Right renal cortex interstitium (tissue), 3 donors: ENCODE measurements at regions not wholly inside any gene's neighbourhood (a gene's known extent, or its start where the extent isn't known, plus 50 kb on each side); places are given as distances from the start of the nearest gene placed in this dataset.

Source experiments
- DNase-seq, 3 donors: peaks; one replicate each; pipeline ENCODE4 v3.0.0-alpha.2; 2013; ENCODE audit warnings: low read depth in 3 of 3, low spot score in 2 of 3

- no peak for DNase-seq
Measured at GRCh38 chr4:163621821-163622220, 127.3 kb downstream of the TMA16 start.

GRCh38 chr4:163622379-163623035 is 128.0 kb downstream of the TMA16 start:
- DNase-seq = no peak

GRCh38 chr4:163623787-163624186 is 129.3 kb downstream of the TMA16 start:
- DNase-seq = no peak

- DNase-seq = no peak
Measured at GRCh38 chr4:163624727-163625126, 130.2 kb downstream of the TMA16 start.

GRCh38 chr4:163631288-163631687 is 136.8 kb downstream of the TMA16 start:
- no peak for DNase-seq

GRCh38 chr4:163638909-163639308 is 144.4 kb downstream of the TMA16 start:
- no peak for DNase-seq

- DNase-seq = no peak
Measured at GRCh38 chr4:163649557-163650091, 155.1 kb downstream of the TMA16 start.

- DNase-seq = no peak
Measured at GRCh38 chr4:163651761-163652160, 157.3 kb downstream of the TMA16 start.

- no peak for DNase-seq
Measured at GRCh38 chr4:163654621-163655020, 160.1 kb downstream of the TMA16 start.

GRCh38 chr4:163660636-163661035 is 166.1 kb downstream of the TMA16 start:
- no peak for DNase-seq

GRCh38 chr4:163662768-163663167 is 168.3 kb downstream of the TMA16 start:
- no peak for DNase-seq

- no peak for DNase-seq
Measured at GRCh38 chr4:163663454-163664225, 169.2 kb downstream of the TMA16 start.

- DNase-seq = no peak
Measured at GRCh38 chr4:163665101-163665500, 170.6 kb downstream of the TMA16 start.

GRCh38 chr4:163665521-163666331 is 171.2 kb downstream of the TMA16 start:
- no peak for DNase-seq

GRCh38 chr4:163666332-163666873 is 171.9 kb downstream of the TMA16 start:
- no peak for DNase-seq

- no peak for DNase-seq
Measured at GRCh38 chr4:163672751-163673150, 178.3 kb downstream of the TMA16 start.

GRCh38 chr4:163673848-163674697 is 179.6 kb downstream of the TMA16 start:
- DNase-seq = no peak

GRCh38 chr4:163679189-163679588 is 184.7 kb downstream of the TMA16 start:
- DNase-seq = no peak

- DNase-seq = no peak
Measured at GRCh38 chr4:163680386-163681098, 186.1 kb downstream of the TMA16 start.
